Spinal cord (tissue), 9 donors: ENCODE measurements at regions not wholly inside any gene's neighbourhood (a gene's known extent, or its start where the extent isn't known, plus 50 kb on each side); places are given as distances from the start of the nearest gene placed in this dataset.
A peak's percentile ranks its signal among the peaks of the same experiment; 100 is the strongest.

Experiments used
- DNase-seq, 6 donors: peaks; one replicate each; pipeline versions ENCODE4 v3.0.0 to v3.0.0-alpha.2; 2013 to 2015; ENCODE audit warnings: low spot score in 6 of 6, low read depth in 4 of 6
- H3K27ac ChIP-seq: one replicate; pipeline ENCODE4 v1.5.1; 2013; ENCODE audit warnings: low read depth, low read length, control low read depth
- H3K27me3 ChIP-seq: one replicate; pipeline ENCODE4 v1.6.1; 2013; ENCODE audit warnings: low read length; ENCODE audit not compliant: control insufficient read depth, insufficient read depth
- H3K36me3 ChIP-seq: one replicate; pipeline ENCODE4 v1.6.1; 2013; ENCODE audit warnings: low read length; ENCODE audit not compliant: control insufficient read depth, insufficient read depth
- H3K4me1 ChIP-seq: one replicate; pipeline ENCODE4 v1.6.1; 2013; ENCODE audit warnings: low read length; ENCODE audit not compliant: control insufficient read depth, insufficient read depth
- H3K4me3 ChIP-seq: one replicate; pipeline ENCODE4 v1.5.1; 2013; ENCODE audit warnings: low read depth, low read length, control low read depth
- H3K9me3 ChIP-seq: one replicate; pipeline ENCODE4 v1.6.1; 2013; ENCODE audit warnings: low read length; ENCODE audit not compliant: control insufficient read depth, insufficient read depth
- WGBS: methylation state at CpG from one replicate; pipeline ENCODE4 v1.1.5; 2013; ENCODE audit warnings: missing lambda C conversion rate; ENCODE audit not compliant: insufficient coverage; 5-methylcytosine and 5-hydroxymethylcytosine counted together
- donor health status: healthy.

DNA sequence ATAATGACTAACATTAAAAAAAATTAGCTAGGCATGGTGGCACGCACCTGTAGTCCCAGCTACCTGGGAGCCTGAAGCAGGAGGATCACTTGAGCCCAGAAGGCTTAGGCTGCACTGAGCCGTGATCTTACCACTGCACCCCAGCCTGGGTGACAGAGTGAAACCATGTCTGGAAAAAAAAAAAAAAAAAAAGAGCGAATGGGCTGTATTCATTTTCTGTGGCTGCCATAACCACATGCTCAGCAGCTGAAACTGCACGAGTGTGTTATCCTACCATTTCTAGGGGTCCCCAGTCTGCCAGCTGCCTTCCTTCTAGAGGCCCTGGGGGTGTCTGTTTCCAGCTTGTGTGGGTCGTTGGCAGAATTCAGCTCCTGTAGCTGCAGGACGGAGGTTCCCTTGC is 247.8 kb downstream of the EIPR1 start:
- Histone ChIP-seq H3K9me3 (no peaks in the 10 kb centered on the region), H3K27me3 (peaks cover 3% of the 10 kb centered on the region), H3K27ac (no peak overlapping the region), H3K36me3 (peaks cover 5% of the 10 kb centered on the region), H3K4me1 (peaks cover 53% of the 10 kb centered on the region), H3K4me3 (no peak overlapping the region)
- 73% methylated on average over 4 of the region's 6 CpGs for WGBS
- DNase-seq = no peak

DNA sequence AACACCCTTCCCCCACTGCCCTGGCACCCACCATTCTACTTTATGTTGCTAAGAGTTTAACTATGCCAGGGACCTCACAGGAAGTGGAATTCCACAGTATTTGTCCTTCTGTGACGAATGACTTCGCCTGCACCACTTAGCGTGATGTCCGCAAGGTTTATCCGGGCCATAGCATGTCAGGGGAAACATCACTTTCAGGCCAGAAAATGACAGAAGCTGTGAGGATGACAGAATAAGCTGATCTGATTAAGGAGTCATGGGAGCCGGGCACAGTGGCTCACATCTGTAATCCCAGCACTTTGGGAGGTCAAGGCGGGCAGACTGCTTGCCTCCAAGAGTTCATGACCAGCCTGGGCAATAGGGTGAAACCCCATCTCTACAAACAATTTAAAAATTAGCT is 248.8 kb downstream of the EIPR1 start:
- DNase-seq = no peak
- H3K4me1 ChIP-seq = peaks cover 55% of the 10 kb centered on the region
- H3K4me3 ChIP-seq = no peak overlapping the region
- 82% methylated on average over 6 of the region's 7 CpGs for WGBS
- peaks cover 5% of the 10 kb centered on the region for H3K36me3 ChIP-seq
- H3K27ac ChIP-seq = no peak overlapping the region
- no peaks in the 10 kb centered on the region for H3K9me3 ChIP-seq
- H3K27me3 ChIP-seq = peaks cover 3% of the 10 kb centered on the region

DNA sequence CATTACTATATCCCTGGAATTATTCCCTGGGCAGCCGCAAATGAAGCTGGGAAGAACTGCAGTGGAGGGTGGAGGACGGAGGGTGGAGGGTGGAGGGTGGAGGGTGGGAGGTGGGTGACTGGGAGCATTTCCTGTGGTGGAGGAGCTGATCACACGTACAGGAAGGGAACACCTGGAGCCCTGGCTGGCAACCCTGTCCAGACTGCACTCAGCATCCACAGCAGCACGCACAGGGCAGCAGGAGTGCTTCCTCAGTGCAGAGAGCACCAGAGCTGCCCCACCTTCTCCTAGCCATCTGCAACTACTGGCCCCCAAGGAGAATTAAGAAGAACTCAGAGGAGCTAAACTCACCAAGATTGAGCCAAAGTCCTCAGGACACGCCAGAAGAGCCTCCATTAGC is 249.9 kb downstream of the EIPR1 start:
- no peak overlapping the region for H3K27ac ChIP-seq
- H3K36me3 ChIP-seq = peaks cover 5% of the 10 kb centered on the region
- H3K4me1 ChIP-seq = peaks cover 53% of the 10 kb centered on the region
- peaks cover 3% of the 10 kb centered on the region for H3K27me3 ChIP-seq
- WGBS = 54% methylated on average over 3 of the region's 5 CpGs
- DNase-seq = no peak
- H3K4me3 ChIP-seq = no peak overlapping the region
- no peaks in the 10 kb centered on the region for H3K9me3 ChIP-seq

DNA sequence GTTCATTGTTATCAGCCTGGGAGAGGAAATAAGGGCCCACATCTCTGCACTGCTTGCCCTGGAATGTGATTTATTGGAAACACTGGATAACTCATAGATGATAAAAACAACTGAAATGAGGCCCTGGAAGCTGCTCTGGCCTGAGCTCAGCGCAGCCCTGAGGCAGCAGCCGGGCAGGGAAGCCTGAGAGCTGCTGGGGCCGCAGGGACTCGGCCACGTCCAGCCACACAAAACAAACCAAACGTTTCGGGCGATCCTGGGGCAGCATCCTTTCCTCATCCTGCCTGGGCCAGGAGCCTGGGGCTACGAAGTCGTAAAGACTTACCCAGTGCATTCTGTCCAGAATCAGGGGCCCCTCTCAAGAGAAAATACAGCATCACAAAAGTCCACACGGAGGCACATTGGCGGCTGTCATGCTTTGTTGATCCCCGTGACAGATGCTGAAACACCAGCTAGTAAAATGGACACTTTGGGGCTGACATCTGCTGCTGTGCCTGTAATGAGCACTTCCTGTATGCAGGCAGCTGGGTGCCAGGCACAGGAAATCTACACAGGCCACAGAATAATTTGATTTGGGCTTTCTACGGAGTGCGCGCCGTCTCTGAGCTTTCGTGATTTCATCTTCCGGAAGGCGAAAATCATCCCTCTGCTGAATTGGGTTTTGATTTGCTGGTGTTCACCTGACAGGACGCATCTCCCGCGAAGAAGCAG is 250.6 kb downstream of the EIPR1 start:
- H3K9me3 ChIP-seq = no peaks in the 10 kb centered on the region
- no peak overlapping the region for H3K27ac ChIP-seq
- H3K27me3 ChIP-seq = peaks cover 3% of the 10 kb centered on the region
- WGBS = 59% methylated on average over 18 of the region's 23 CpGs
- DNase-seq = peak in 1 of 6 donors; percentile 71
- peaks cover 5% of the 10 kb centered on the region for H3K36me3 ChIP-seq
- peaks cover 47% of the 10 kb centered on the region for H3K4me1 ChIP-seq
- H3K4me3 ChIP-seq = no peak overlapping the region

DNA sequence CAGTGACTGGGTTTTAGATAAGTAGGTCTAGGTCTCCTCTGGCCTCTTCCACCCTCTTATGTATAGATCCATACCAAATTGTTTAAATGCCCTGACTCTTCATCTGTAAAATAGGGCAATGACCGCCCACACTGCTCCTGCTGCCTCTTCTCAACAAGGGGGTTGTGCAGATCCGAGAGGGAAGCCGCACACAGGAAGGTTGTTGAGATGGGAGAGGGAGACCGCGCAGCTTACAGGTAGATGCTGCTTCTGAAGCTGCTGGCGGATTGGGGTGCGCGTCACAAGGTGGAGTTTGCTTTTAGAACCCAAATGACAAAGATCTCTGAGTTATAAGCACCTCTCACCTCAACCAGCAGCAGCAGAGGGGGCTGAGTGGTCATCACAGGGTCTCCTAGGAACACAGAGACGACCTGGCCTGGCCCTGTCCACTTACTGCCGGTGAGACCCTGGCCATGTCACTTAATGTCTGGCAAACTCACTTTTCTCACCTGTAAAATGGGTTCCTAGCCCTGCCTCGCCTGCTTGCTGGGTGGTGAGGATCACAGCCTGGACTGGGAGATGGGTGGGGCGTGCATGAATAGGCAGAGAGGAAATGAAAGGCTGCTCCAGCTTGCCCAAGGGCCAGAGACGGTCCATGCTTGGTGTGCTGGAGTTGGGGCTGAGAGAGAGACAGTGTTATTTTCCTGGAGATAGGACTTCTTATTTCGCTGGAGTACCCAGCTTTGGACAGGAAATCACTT is 251.3 kb downstream of the EIPR1 start:
- no peak overlapping the region for H3K27ac ChIP-seq
- 91% methylated on average over 7 of the region's 14 CpGs for WGBS
- DNase-seq = no peak
- peaks cover 3% of the 10 kb centered on the region for H3K27me3 ChIP-seq
- no peak overlapping the region for H3K4me3 ChIP-seq
- H3K36me3 ChIP-seq = peaks cover 5% of the 10 kb centered on the region
- H3K9me3 ChIP-seq = no peaks in the 10 kb centered on the region
- H3K4me1 ChIP-seq = peaks cover 39% of the 10 kb centered on the region

DNA sequence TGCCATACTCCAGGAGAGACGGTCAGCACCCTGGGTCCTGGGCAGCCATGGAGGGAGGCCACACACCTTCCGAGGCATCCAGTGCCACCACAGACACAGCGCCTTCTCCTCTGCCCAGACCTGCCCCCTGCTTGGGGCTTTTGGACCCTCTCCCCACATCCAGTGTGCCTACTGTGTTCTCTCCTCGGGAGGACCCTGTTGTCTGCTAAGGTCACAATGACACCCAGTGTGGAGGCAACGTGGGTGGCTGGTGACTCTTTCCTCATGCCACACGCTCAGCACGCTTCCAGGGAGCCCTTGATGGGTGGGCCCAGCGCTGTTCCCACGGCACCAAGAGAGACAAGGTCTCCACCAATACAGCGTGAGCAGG is 251.9 kb downstream of the EIPR1 start:
- Histone ChIP-seq H3K4me3 (no peak overlapping the region), H3K4me1 (peaks cover 33% of the 10 kb centered on the region), H3K27ac (no peak overlapping the region), H3K9me3 (no peaks in the 10 kb centered on the region), H3K27me3 (no peaks in the 10 kb centered on the region), H3K36me3 (peaks cover 5% of the 10 kb centered on the region)
- 84% methylated on average over 9 of the region's 10 CpGs for WGBS
- no peak for DNase-seq

DNA sequence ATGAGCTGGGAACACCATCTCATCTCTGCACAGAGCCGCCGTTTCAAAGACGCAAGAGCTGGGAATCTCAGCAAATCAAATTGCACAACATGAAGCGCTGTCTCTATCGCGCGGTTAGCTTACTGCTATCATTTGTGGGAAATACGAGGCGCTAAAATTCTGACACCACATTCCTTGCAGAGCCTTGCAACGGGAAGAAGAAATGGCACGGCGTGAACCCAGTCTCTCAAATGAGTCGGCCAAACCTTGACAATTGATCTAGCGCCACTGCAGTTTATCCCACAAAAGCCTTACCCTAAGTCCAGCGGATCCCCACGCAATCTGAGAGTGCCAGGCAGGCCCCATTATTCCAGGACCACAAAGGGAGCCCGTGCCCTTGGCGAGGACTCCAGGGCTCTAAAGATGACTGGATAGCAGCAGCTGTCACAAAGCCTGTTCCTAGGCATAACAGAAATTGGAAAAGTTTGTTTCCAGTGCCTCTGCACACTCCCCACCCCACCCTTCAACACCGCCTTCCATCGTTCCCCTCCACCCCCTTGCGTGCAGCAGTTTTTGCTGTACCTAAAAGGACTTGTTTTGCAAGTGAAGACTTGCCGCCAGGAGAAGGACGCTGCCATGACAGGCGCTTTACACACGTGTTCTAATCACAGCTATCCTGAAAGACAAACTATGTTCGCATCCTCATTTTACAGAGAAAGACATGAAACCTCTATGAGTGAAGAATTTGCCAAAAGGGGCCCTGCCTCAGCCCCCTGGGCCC is 252.4 kb downstream of the EIPR1 start:
- WGBS = 65% methylated on average over 26 of the region's 26 CpGs
- Histone ChIP-seq H3K4me1 (peaks cover 33% of the 10 kb centered on the region), H3K9me3 (no peaks in the 10 kb centered on the region), H3K27ac (no peak overlapping the region), H3K36me3 (peaks cover 5% of the 10 kb centered on the region), H3K27me3 (no peaks in the 10 kb centered on the region), H3K4me3 (no peak overlapping the region)
- peak in 2 of 6 donors; percentile 76 to 83 for DNase-seq

DNA sequence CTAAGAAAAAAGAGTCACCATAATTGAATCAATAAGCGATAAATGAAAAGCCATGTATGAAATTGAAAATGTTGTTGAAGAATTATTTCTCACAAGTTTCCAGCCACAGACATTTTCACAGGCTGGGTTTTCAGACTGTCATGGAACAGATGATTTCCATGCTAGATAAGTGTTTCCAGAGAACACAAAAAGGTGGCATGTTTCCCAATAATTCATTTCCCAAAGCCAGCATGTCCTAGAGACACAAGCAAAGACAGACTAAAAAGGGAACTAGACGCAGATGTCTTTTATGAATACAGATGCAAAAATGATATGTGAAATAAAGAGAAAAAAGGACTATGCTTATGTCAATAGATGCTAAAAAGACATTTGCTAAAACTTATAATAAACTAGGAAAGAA is 255.1 kb downstream of the EIPR1 start:
- DNase-seq = peak in 1 of 6 donors; percentile 75
- WGBS = no CpG with 5 or more reads among the region's 2 CpGs

DNA sequence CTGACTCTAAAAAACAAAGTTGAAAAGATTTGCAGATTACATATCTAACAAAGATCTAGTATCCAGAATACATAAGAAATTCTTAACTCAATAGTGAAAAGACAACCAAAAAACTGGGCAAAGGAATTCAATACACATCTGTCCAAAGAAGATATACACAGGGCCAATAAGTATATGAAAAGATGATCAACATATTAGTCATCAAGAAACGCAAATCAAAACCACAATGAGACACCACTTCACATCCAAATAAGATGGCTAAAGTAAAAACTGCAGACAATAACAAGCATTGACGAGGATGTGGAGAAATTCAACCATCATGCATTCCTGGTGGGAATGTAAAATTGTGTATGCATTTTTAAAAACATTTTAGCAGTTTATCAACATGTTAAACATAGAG is 256.0 kb downstream of the EIPR1 start:
- no peaks in the 10 kb centered on the region for H3K9me3 ChIP-seq
- H3K4me1 ChIP-seq = peaks cover 20% of the 10 kb centered on the region
- H3K27ac ChIP-seq = no peak overlapping the region
- no peak overlapping the region for H3K4me3 ChIP-seq
- H3K27me3 ChIP-seq = no peaks in the 10 kb centered on the region
- DNase-seq = no peak
- H3K36me3 ChIP-seq = peaks cover 2% of the 10 kb centered on the region
- no CpG with 5 or more reads among the region's 2 CpGs for WGBS

More for the DNA sequence above, 255.1 kb downstream of the EIPR1 start:
- Histone ChIP-seq H3K27ac (no peak overlapping the region), H3K36me3 (peaks cover 5% of the 10 kb centered on the region), H3K27me3 (no peaks in the 10 kb centered on the region), H3K9me3 (no peaks in the 10 kb centered on the region), H3K4me1 (peaks cover 29% of the 10 kb centered on the region), H3K4me3 (no peak overlapping the region)
